Suprapubic skin (tissue), 4 donors: ENCODE measurements at regions not wholly inside any gene's neighbourhood (a gene's known extent, or its start where the extent isn't known, plus 50 kb on each side); places are given as distances from the start of the nearest gene placed in this dataset.

Experiments
- EP300 ChIP-seq: sonication (generic); formaldehyde crosslinking; IDR thresholded peaks from one replicate; pipeline ENCODE4 v1.6.1; 2017; ENCODE audit warnings: antibody characterized with exemption
- POLR2A ChIP-seq, 2 donors: fragments of 450-650 bp; IDR thresholded peaks; one replicate each; pipeline ENCODE4 v1.6.1; 2017; ENCODE audit warnings: antibody characterized with exemption in 2 of 2, mild to moderate bottlenecking in 2 of 2, moderate library complexity in 2 of 2
- POLR2AphosphoS5 ChIP-seq, 3 donors: sonication (generic); formaldehyde crosslinking; IDR thresholded peaks; one replicate each; pipeline ENCODE4 v1.6.1; 2017; ENCODE audit warnings: antibody characterized with exemption in 3 of 3
- TF ChIP-seq, protein P1 (sequence below), 2 donors: fragments of 200-600 bp in 1 of 2; fragments of 450-650 bp in 1 of 2; sonication (generic) in 1 of 2; IDR thresholded peaks; one replicate each; pipeline ENCODE4 v1.5.1; 2016 to 2019; ENCODE audit warnings: antibody characterized with exemption in 2 of 2, mild to moderate bottlenecking in 1 of 2, moderate library complexity in 1 of 2

DNA sequence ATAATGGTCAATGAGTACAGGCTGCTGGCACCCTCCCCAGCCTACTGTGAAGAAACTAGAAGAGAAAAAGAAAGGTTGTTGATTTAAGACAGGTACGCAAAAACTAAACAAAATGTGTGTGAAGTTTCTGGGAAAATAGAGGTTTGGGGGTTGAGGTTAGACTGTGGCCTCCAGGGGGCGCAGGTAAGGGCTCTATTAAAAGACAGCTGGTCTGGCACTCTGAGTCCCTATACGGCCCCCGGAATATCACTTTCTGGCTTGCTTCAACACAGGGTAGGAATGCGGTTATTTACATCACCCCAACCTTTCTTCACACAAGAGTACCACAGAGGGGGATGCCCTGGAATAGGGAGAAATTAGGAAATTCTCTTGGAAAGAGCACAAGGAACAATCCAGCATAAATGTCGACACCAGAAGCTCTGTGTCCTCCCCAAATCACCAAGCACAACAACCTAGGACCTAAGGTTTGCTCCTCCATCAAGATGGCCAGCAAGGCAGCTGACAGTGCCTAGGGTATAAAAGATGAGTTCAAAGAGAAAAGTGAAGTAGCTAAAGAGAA lies 480.8 kb upstream of the KLHL29 start:
- no peak for TF ChIP-seq POLR2A (IDR thresholded peaks at IDR 0.05)
- TF ChIP-seq, protein P1, sequence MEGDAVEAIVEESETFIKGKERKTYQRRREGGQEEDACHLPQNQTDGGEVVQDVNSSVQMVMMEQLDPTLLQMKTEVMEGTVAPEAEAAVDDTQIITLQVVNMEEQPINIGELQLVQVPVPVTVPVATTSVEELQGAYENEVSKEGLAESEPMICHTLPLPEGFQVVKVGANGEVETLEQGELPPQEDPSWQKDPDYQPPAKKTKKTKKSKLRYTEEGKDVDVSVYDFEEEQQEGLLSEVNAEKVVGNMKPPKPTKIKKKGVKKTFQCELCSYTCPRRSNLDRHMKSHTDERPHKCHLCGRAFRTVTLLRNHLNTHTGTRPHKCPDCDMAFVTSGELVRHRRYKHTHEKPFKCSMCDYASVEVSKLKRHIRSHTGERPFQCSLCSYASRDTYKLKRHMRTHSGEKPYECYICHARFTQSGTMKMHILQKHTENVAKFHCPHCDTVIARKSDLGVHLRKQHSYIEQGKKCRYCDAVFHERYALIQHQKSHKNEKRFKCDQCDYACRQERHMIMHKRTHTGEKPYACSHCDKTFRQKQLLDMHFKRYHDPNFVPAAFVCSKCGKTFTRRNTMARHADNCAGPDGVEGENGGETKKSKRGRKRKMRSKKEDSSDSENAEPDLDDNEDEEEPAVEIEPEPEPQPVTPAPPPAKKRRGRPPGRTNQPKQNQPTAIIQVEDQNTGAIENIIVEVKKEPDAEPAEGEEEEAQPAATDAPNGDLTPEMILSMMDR (IDR thresholded peaks at IDR 0.05) = peak in 1 of 2 donors; percentile 11
- no peak for TF ChIP-seq EP300
- TF ChIP-seq POLR2AphosphoS5 (IDR thresholded peaks at IDR 0.05) = no peak
